NCI-H1436 (cell line): ENCODE measurements at regions not wholly inside any gene's neighbourhood (a gene's known extent, or its start where the extent isn't known, plus 50 kb on each side); places are given as distances from the start of the nearest gene placed in this dataset.
A peak's percentile ranks its signal among the peaks of the same experiment; 100 is the strongest.
"Not testable (repeated sequence)": the region's sequence is repeated elsewhere in the genome, so short reads cannot be mapped to it uniquely, and the experiment has no call there.

ENCODE experiments used
- DNase-seq: peaks from one replicate; lab custom pipeline; 2025; lab: John Stamatoyannopoulos, UW

GRCh38 chr1:58060559-58061170, 485.9 kb downstream of the OMA1 start:
- DNase-seq, result no peak

- no peak for DNase-seq
Observed at GRCh38 chr1:58059789-58060188, 486.7 kb downstream of the OMA1 start.

GRCh38 chr1:58058323-58058722, 488.2 kb downstream of the OMA1 start:
- DNase-seq, result no peak

- DNase-seq, result no peak
Observed at GRCh38 chr1:58057826-58058225, 488.7 kb downstream of the OMA1 start.

GRCh38 chr1:58051187-58051586, 495.3 kb downstream of the OMA1 start:
- DNase-seq, result not testable (repeated sequence)

GRCh38 chr1:58047265-58047858, 499.2 kb downstream of the OMA1 start:
- no peak for DNase-seq

GRCh38 chr1:58045094-58045705, 501.3 kb downstream of the OMA1 start:
- DNase-seq, result no peak

GRCh38 chr1:58041621-58042020, 504.9 kb downstream of the OMA1 start:
- no peak for DNase-seq

- no peak for DNase-seq
Observed at GRCh38 chr1:58038574-58038973, 508.0 kb downstream of the OMA1 start.

- peak; percentile 27 for DNase-seq
Observed at GRCh38 chr1:58035523-58035922, 511.0 kb downstream of the OMA1 start.

- no peak for DNase-seq
Observed at GRCh38 chr1:58033311-58033710, 513.2 kb downstream of the OMA1 start.

GRCh38 chr1:58032611-58033073, 513.9 kb downstream of the OMA1 start:
- no peak for DNase-seq

- no peak for DNase-seq
Observed at GRCh38 chr1:58031416-58031815, 515.1 kb downstream of the OMA1 start.

- DNase-seq, result no peak
Observed at GRCh38 chr1:58030456-58030855, 516.1 kb downstream of the OMA1 start.

- no peak for DNase-seq
Observed at GRCh38 chr1:58017641-58018040, 528.9 kb downstream of the OMA1 start.

GRCh38 chr1:58013237-58013636, 533.3 kb downstream of the OMA1 start:
- DNase-seq, result no peak

- no peak for DNase-seq
Observed at GRCh38 chr1:58011978-58012377, 534.5 kb downstream of the OMA1 start.

- no peak for DNase-seq
Observed at GRCh38 chr1:58006421-58007046, 540.0 kb downstream of the OMA1 start.

- no peak for DNase-seq
Observed at GRCh38 chr1:58005212-58005611, 541.3 kb downstream of the OMA1 start.

GRCh38 chr1:58003988-58004387, 542.5 kb downstream of the OMA1 start:
- no peak for DNase-seq

- no peak for DNase-seq
Observed at GRCh38 chr1:58003059-58003458, 543.5 kb downstream of the OMA1 start.

GRCh38 chr1:58000821-58001220, 545.7 kb downstream of the OMA1 start:
- no peak for DNase-seq

- DNase-seq, result no peak
Observed at GRCh38 chr1:58000116-58000515, 546.4 kb downstream of the OMA1 start.
